ENCODE measurements at regions not wholly inside any gene's neighbourhood (a gene's known extent, or its start where the extent isn't known, plus 50 kb on each side); places are given as distances from the start of the nearest gene placed in this dataset.

- Histone ChIP-seq H3K36me3 (no peaks in the 10 kb centered on the region), H3K4me1 (replicated peaks) (no peaks in the 10 kb centered on the region), H3K27me3 (replicated peaks; ENCODE audit: insufficient read depth) (peaks cover 2% of the 10 kb centered on the region), H3K27ac (no peak overlapping the region), H3K4me3 (no peak overlapping the region), H3K9me3 (no peaks in the 10 kb centered on the region)
- DNase-seq (ENCODE audit: low spot score), result no peak
- 79% methylated on average over 9 of the region's 9 CpGs for WGBS
- TF ChIP-seq POLR2A (IDR thresholded peaks at IDR 0.05) (no peak), POLR2AphosphoS5 (IDR thresholded peaks at IDR 0.05) (no peak)
- TF ChIP-seq, protein P1, sequence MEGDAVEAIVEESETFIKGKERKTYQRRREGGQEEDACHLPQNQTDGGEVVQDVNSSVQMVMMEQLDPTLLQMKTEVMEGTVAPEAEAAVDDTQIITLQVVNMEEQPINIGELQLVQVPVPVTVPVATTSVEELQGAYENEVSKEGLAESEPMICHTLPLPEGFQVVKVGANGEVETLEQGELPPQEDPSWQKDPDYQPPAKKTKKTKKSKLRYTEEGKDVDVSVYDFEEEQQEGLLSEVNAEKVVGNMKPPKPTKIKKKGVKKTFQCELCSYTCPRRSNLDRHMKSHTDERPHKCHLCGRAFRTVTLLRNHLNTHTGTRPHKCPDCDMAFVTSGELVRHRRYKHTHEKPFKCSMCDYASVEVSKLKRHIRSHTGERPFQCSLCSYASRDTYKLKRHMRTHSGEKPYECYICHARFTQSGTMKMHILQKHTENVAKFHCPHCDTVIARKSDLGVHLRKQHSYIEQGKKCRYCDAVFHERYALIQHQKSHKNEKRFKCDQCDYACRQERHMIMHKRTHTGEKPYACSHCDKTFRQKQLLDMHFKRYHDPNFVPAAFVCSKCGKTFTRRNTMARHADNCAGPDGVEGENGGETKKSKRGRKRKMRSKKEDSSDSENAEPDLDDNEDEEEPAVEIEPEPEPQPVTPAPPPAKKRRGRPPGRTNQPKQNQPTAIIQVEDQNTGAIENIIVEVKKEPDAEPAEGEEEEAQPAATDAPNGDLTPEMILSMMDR (IDR thresholded peaks at IDR 0.05), result no peak
- intact Hi-C loops (cut with DNase I), result loop anchor here (2.0 kb wide), 1 partner anchor 732 kb away; no protein-coding TSS in a partner anchor
Measured at GRCh38 chr1:36702963-36703362, 220.2 kb upstream of the CSF3R start.

GRCh38 chr1:36699113-36699911, 216.6 kb upstream of the CSF3R start:
- no peaks in the 10 kb centered on the region for H3K4me1 ChIP-seq (replicated peaks)
- 53% methylated on average over 10 of the region's 10 CpGs for WGBS
- H3K9me3 ChIP-seq, result no peaks in the 10 kb centered on the region
- TF ChIP-seq POLR2AphosphoS5 (IDR thresholded peaks at IDR 0.05) (no peak), POLR2A (IDR thresholded peaks at IDR 0.05) (no peak)
- TF ChIP-seq, protein P1 (IDR thresholded peaks at IDR 0.05), result no peak
- H3K36me3 ChIP-seq, result no peaks in the 10 kb centered on the region
- H3K27me3 ChIP-seq (replicated peaks; ENCODE audit: insufficient read depth), result peaks cover 10% of the 10 kb centered on the region
- intact Hi-C loops (cut with DNase I), result no loop called here
- no peak overlapping the region for H3K4me3 ChIP-seq
- no peak overlapping the region for H3K27ac ChIP-seq
- no peak for DNase-seq (ENCODE audit: low spot score)

GRCh38 chr1:36697836-36698605, 215.3 kb upstream of the CSF3R start:
- TF ChIP-seq, protein P1 (IDR thresholded peaks at IDR 0.05), result no peak
- TF ChIP-seq POLR2AphosphoS5 (IDR thresholded peaks at IDR 0.05), result no peak
- TF ChIP-seq POLR2A (IDR thresholded peaks at IDR 0.05), result no peak
- intact Hi-C loops (cut with DNase I), result no loop called here
- no peak overlapping the region for H3K27ac ChIP-seq

GRCh38 chr1:36696261-36696940, 213.7 kb upstream of the CSF3R start:
- no peaks in the 10 kb centered on the region for H3K9me3 ChIP-seq
- WGBS, result 82% methylated on average over 6 of the region's 6 CpGs
- no peak overlapping the region for H3K4me3 ChIP-seq
- TF ChIP-seq, protein P1 (IDR thresholded peaks at IDR 0.05), result no peak
- H3K36me3 ChIP-seq, result no peaks in the 10 kb centered on the region
- intact Hi-C loops (cut with DNase I), result no loop called here
- no peaks in the 10 kb centered on the region for H3K4me1 ChIP-seq (replicated peaks)
- no peak for DNase-seq (ENCODE audit: low spot score)
- H3K27me3 ChIP-seq (replicated peaks; ENCODE audit: insufficient read depth), result peaks cover 14% of the 10 kb centered on the region
- H3K27ac ChIP-seq, result no peak overlapping the region

More at GRCh38 chr1:36697836-36698605, 215.3 kb upstream of the CSF3R start:
- DNase-seq (ENCODE audit: low spot score), result no peak
- no peaks in the 10 kb centered on the region for H3K36me3 ChIP-seq
- H3K27me3 ChIP-seq (replicated peaks; ENCODE audit: insufficient read depth), result peaks cover 10% of the 10 kb centered on the region
- H3K4me3 ChIP-seq, result no peak overlapping the region
- 43% methylated on average over 4 of the region's 4 CpGs for WGBS
- H3K9me3 ChIP-seq, result no peaks in the 10 kb centered on the region
- H3K4me1 ChIP-seq (replicated peaks), result no peaks in the 10 kb centered on the region

Measured in prostate gland (tissue), 2 donors.